ENCODE measurements at regions not wholly inside any gene's neighbourhood (a gene's known extent, or its start where the extent isn't known, plus 50 kb on each side); places are given as distances from the start of the nearest gene placed in this dataset.
"Not testable (repeated sequence)": the region's sequence is repeated elsewhere in the genome, so short reads cannot be mapped to it uniquely, and the experiment has no call there.

GRCh38 chr14:85344847-85345570 is 184.9 kb upstream of the FLRT2 start:
- in situ Hi-C loops (cut with MboI; ENCODE audit: low pct_unique_long_range_greater_than_20kb, low sequenced_read_pairs, unreplicated experiment) = no loop called here
- TF ChIP-seq CTCF (IDR thresholded peaks at IDR 0.05; ENCODE audit: extremely low read depth, insufficient read depth, missing control alignments) = no peak
- no peak for DNase-seq (ENCODE audit: low spot score)

GRCh38 chr14:85350667-85351066 is 179.3 kb upstream of the FLRT2 start:
- in situ Hi-C loops (cut with MboI; ENCODE audit: low pct_unique_long_range_greater_than_20kb, low sequenced_read_pairs, unreplicated experiment) = no loop called here
- DNase-seq (ENCODE audit: low spot score) = no peak
- TF ChIP-seq CTCF (IDR thresholded peaks at IDR 0.05; ENCODE audit: extremely low read depth, insufficient read depth, missing control alignments) = no peak

GRCh38 chr14:85352588-85352987 is 177.4 kb upstream of the FLRT2 start:
- DNase-seq (ENCODE audit: low spot score); in situ Hi-C loops (cut with MboI; ENCODE audit: low pct_unique_long_range_greater_than_20kb, low sequenced_read_pairs, unreplicated experiment): not testable (repeated sequence)

- in situ Hi-C loops (cut with MboI; ENCODE audit: low pct_unique_long_range_greater_than_20kb, low sequenced_read_pairs, unreplicated experiment) = no loop called here
- DNase-seq (ENCODE audit: low spot score) = no peak
- TF ChIP-seq CTCF (IDR thresholded peaks at IDR 0.05; ENCODE audit: extremely low read depth, insufficient read depth, missing control alignments) = no peak
Measured at GRCh38 chr14:85357120-85357519, 172.8 kb upstream of the FLRT2 start.

GRCh38 chr14:85358136-85358785 is 171.7 kb upstream of the FLRT2 start:
- no peak for TF ChIP-seq CTCF (IDR thresholded peaks at IDR 0.05; ENCODE audit: extremely low read depth, insufficient read depth, missing control alignments)
- in situ Hi-C loops (cut with MboI; ENCODE audit: low pct_unique_long_range_greater_than_20kb, low sequenced_read_pairs, unreplicated experiment) = no loop called here
- no peak for DNase-seq (ENCODE audit: low spot score)

GRCh38 chr14:85359505-85359904 is 170.4 kb upstream of the FLRT2 start:
- no peak for DNase-seq (ENCODE audit: low spot score)
- TF ChIP-seq CTCF (IDR thresholded peaks at IDR 0.05; ENCODE audit: extremely low read depth, insufficient read depth, missing control alignments) = no peak
- in situ Hi-C loops (cut with MboI; ENCODE audit: low pct_unique_long_range_greater_than_20kb, low sequenced_read_pairs, unreplicated experiment) = no loop called here

- no peak for TF ChIP-seq CTCF (IDR thresholded peaks at IDR 0.05; ENCODE audit: extremely low read depth, insufficient read depth, missing control alignments)
- in situ Hi-C loops (cut with MboI; ENCODE audit: low pct_unique_long_range_greater_than_20kb, low sequenced_read_pairs, unreplicated experiment) = no loop called here
- no peak for DNase-seq (ENCODE audit: low spot score)
Measured at GRCh38 chr14:85363358-85363757, 166.6 kb upstream of the FLRT2 start.
